UCSD-AML1 (cell line): ENCODE measurements at regions not wholly inside any gene's neighbourhood (a gene's known extent, or its start where the extent isn't known, plus 50 kb on each side); places are given as distances from the start of the nearest gene placed in this dataset.
"Not testable (repeated sequence)": the region's sequence is repeated elsewhere in the genome, so short reads cannot be mapped to it uniquely, and the experiment has no call there.

Experiments
- DNase-seq: peaks from one replicate; lab custom pipeline; 2025; ENCODE audit not compliant: unreplicated experiment; lab: John Stamatoyannopoulos, UW

DNA sequence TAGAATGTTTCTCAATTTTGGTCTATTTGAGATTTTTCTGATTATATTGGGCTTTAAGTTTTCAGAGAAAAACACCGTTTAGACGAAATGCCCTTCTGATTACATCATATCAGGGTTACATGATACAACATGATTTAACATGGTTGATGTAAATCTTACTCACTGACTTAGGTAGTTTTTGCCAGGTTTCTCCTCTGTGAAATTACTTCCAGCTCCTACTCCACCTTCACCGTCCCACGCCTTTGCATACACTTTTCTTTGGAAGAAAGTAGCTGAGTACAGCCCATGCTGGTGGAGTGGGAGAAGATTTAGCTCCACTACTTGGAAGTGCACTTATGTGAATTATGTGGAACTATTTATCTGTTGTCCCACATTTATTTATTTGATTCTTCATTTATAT lies 433.2 kb upstream of the KLHL1 start:
- DNase-seq = no peak

- DNase-seq = no peak
Measured at GRCh38 chr13:70534466-70534865, 426.2 kb upstream of the KLHL1 start.

GRCh38 chr13:70529652-70530051 lies 421.4 kb upstream of the KLHL1 start:
- DNase-seq = no peak

GRCh38 chr13:70527599-70527998 lies 419.3 kb upstream of the KLHL1 start:
- DNase-seq = no peak

GRCh38 chr13:70523622-70524021 lies 415.4 kb upstream of the KLHL1 start:
- no peak for DNase-seq

DNA sequence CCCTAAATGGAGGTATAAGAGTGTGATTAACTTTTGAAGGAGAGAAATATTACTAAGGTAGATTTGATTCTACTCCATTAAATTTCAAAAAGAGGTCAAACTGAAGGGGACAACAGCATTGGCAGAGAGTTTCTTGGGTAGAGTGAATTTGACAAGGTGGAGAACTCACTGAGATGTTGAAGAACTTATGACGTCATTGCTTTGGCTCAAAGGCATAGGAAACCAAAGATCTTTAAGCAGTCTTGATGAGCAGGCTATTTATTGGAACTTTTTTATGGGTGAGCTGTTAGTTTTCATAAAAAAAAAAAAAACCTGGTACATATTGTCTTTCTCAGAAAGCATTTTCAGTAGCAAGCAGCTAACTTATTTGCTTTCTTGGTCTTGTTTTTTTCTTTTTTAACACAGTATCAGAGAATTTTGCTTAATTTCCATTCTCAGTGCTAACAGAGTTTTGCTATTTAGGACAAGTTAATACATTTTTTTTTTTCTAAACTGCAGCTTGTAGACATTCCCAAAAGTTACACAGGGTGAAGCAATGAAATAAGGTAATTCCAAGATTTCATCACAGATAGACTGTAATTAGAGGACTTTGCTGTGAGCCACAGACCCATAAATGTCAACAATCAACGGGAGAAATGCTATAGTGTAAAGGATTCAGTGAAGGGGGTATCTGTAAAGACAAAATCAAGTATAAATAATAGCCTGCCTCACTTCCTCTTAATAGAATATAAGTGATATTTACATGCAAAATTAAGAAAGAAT lies 412.2 kb upstream of the KLHL1 start:
- DNase-seq = no peak

GRCh38 chr13:70518081-70518480 lies 409.8 kb upstream of the KLHL1 start:
- DNase-seq = no peak

DNA sequence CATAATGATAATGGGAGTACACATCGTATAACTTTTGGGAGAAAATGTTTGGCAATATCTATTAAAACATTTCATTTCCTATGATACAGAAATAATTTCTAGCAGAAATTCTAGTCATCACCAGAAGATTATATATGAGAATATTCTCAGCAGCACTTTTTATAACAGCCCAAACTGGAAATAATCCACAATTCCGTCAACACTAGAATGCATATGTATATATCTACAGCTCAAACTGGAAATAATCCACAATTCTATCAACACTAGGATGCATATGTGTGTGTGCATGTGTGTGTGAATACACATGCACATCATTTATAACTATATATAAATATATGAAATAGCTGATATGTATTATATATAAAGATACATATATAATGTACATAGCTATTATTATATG lies 408.0 kb upstream of the KLHL1 start:
- DNase-seq = no peak

DNA sequence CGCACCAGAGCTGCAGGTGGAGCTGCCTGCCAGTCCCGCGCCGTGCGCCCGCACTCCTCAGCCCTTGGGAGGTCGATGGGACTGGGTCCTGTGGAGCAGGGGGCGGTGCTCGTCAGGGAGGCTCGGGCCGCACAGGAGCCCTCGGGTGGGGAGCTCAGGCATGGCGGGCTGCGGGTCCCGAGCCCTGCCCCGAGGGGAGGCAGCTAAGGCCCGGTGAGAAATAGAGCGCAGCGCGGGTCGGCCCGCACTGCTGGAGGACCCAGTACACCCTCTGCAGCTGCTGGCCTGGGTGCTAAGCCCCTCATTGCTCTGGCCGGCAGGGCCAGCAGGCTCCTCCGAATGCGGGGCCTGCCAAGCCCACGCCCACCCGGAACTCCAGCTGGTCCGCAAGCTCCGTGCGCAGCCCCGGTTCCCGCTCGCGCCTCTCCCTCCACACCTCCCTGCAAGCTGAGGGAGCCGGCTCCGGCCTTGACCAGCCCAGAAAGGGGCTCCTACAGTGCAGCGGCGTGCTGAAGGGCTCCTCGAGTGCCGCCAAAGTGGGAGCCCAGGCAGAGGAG lies 403.7 kb upstream of the KLHL1 start:
- not testable (repeated sequence) for DNase-seq

- DNase-seq = no peak
Measured at GRCh38 chr13:70505809-70506208, 397.6 kb upstream of the KLHL1 start.

DNA sequence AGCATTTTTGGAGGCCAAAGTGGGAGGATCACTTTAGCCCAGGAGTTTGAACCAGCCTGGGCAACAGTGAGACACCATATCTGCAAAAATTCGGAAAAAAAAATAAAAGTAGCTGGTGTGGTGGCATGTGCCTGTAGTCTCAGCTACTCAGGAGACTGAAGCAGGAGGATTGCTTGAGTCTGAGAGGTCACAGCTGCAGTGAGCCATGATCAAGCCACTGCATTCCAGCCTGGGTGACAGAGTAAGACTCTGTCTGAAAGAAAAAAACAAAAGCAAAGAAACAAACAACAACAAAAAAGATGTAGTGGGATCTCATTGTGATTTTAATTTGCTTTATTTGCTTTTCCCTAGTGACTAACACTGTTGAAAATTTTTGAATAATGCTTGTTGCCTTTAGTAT lies 394.7 kb upstream of the KLHL1 start:
- no peak for DNase-seq

DNA sequence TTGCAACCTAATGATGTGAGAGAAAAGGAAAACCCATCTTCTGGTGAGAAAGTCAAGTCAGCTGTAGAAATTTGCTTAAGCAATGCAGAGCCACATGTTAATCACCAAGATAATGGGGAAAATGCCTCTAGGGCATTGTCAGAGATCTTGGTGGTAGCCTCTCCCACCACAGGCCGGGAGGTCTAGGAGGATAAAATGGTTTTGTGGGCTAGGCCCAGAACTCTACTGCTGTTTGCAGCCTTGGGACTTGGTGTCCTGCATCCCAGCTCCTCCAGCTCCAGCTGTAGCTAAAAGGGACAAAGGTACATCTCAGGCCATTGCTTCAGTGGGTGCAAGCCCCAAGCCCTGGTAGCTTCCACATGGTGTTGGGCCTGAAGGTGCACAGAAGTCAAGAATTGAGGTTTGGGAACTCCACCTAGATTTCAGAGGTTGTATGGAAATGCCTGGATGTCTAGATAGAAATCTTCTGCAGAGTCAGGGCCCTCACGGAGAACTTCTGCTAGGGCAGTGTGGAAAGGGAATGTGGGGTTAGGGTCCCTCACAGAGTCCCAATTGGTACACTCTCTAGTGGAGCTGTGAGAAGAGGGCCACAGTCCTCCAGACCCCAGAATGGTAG lies 382.2 kb upstream of the KLHL1 start:
- DNase-seq = no peak

GRCh38 chr13:70484931-70485330 lies 376.7 kb upstream of the KLHL1 start:
- no peak for DNase-seq

- DNase-seq = no peak
Measured at GRCh38 chr13:70483599-70484276, 375.5 kb upstream of the KLHL1 start.

DNA sequence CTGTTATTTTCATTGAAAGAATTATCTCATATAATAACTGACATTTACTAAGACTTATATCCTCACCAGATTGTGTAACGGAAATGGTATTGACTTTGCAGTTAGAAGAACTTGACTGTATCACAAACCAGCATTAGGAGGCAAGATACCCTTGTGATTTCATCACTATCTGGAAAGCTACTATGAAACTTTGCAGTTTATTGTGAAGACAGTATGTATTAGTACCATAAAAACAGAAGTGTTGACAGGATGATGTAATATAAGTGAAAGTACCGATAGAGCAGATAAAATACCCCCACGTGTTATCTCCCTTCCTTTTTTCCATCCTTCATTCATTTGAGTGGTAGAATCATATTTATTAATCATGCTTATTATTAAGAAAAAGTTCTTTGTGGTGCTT lies 365.7 kb upstream of the KLHL1 start:
- no peak for DNase-seq

DNA sequence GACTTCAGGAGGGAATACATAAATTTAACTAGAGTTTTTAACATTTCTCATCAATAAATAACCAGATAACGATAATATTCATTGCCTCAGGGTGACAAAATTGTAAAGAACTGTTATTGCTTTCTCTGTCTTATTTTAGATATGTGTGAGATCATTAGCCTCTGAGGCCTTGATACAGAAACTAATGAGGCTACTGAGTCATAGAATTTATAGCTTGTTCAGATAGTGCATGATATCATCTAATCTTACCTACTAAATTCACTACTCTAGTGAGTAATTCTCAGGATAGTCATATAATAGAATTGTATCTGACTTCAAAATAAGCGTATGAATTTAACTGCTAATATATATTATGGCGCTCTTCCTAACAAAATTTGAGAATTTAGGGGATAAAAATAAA lies 360.8 kb upstream of the KLHL1 start:
- no peak for DNase-seq

DNA sequence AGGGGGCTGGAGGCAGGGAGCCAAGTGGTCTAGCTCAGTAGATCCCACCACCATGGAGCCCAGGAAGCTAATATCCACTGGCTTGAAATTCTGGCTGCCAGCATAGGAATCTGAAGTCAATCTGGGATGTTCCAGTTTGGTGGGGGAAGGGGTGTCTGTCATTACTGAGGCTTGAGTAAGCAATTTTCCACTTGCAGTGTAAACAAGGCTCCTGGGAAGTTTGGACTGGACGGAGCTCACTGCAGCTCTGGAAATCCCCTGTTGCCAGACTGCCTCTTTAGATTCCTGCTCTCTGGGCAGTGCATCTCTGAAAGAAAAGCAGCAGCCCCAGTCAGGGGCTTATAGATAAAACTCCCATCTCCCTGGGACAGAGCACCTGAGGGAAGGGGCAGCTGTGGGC lies 349.2 kb upstream of the KLHL1 start:
- DNase-seq = no peak

DNA sequence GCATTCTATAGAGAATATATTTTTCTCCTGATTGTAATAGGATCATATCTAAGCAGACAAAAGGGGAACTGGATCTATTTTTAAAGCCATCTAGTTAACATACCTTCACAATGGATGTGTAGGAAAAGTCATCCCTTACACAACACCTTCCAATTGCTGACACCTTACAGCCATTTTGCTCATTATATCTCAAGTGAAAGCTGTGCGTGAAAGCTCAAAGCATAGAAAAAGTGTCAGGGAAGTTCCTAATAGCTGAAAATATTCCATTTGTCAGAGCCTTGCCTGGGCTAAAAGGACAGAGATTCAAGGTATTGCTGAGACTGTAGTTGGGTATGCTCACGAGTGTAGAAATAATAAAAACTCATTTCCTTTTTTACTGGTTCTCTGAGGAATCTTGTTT lies 340.6 kb upstream of the KLHL1 start:
- DNase-seq = no peak

DNA sequence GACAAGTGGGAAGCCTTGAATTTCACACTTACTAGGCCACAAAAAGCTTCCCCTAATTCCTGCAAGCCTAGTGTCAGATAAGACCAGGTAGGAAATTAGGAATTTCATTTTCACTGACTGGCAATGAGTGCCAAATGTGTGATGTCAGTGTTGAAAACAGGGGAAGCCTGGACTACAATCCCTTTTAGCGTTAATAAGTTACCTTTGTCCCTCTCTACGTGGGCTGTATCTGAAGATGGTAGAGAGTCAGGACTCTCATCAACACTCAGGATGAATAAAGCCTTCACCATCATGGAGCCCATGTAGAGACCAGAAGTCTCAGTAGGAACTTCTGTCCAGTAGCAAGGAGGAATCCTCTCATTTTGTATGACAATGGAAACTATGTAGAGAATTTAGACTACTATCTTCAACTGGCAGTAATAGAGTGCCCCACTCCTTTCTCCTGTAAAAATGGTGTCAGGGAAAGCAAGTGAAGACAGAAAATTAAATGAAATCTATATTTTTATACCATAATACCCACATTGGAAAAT lies 324.1 kb upstream of the KLHL1 start:
- no peak for DNase-seq

DNA sequence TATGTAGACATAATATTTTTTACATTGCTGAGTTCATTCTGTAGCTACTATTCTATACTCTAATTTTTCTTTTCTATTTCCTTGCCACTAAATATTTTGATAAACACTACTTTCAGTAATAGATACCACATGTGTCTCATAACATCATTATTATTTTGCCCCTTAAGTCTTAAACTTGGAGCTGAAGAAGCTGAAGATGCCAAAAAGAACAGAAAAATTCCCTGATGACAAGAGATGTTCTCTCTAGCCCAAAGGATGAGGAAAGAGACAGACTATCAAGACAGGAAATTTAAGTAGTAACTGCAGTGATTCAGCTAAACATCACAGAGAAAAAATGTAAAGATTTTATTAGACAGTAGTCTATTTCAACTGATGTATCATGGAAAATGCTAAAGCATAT lies 322.0 kb upstream of the KLHL1 start:
- no peak for DNase-seq

GRCh38 chr13:70424928-70425327 lies 316.7 kb upstream of the KLHL1 start:
- no peak for DNase-seq

- no peak for DNase-seq
Measured at GRCh38 chr13:70424428-70424827, 316.2 kb upstream of the KLHL1 start.
